ENCODE measurements at regions not wholly inside any gene's neighbourhood (a gene's known extent, or its start where the extent isn't known, plus 50 kb on each side); places are given as distances from the start of the nearest gene placed in this dataset.

DNA sequence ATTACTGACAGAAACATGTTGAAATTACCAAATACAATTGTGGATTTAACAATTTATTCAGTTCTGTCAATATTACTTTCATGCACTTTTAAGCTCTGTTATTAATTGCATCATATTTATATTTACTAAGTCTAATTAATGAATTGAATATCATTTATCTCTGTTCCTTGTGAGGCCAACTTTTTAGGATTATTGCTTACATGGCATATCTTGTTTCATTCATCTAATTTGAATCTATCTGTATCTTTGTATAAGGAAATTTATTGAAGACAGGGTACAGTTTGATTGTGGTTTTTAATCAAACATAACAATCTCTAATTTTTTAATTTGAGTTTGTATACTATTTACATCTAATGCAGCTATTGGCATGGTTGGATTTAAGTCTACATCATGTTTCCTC, 249.9 kb upstream of the GPC6 start:
- TF ChIP-seq, protein P1, sequence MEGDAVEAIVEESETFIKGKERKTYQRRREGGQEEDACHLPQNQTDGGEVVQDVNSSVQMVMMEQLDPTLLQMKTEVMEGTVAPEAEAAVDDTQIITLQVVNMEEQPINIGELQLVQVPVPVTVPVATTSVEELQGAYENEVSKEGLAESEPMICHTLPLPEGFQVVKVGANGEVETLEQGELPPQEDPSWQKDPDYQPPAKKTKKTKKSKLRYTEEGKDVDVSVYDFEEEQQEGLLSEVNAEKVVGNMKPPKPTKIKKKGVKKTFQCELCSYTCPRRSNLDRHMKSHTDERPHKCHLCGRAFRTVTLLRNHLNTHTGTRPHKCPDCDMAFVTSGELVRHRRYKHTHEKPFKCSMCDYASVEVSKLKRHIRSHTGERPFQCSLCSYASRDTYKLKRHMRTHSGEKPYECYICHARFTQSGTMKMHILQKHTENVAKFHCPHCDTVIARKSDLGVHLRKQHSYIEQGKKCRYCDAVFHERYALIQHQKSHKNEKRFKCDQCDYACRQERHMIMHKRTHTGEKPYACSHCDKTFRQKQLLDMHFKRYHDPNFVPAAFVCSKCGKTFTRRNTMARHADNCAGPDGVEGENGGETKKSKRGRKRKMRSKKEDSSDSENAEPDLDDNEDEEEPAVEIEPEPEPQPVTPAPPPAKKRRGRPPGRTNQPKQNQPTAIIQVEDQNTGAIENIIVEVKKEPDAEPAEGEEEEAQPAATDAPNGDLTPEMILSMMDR (conservative IDR thresholded peaks at IDR 0.05; ENCODE audit: low read depth, low read length): no peak
- TF ChIP-seq EZH2 (IDR thresholded peaks at IDR 0.05; ENCODE audit: low read length, unreplicated experiment): no peak
- TF ChIP-seq EZH2phosphoT487 (IDR thresholded peaks at IDR 0.05; ENCODE audit: borderline replicate concordance, low read length): no peak

Data from PC-3 (cell line).